ENCODE measurements at regions not wholly inside any gene's neighbourhood (a gene's known extent, or its start where the extent isn't known, plus 50 kb on each side); places are given as distances from the start of the nearest gene placed in this dataset.

DNA sequence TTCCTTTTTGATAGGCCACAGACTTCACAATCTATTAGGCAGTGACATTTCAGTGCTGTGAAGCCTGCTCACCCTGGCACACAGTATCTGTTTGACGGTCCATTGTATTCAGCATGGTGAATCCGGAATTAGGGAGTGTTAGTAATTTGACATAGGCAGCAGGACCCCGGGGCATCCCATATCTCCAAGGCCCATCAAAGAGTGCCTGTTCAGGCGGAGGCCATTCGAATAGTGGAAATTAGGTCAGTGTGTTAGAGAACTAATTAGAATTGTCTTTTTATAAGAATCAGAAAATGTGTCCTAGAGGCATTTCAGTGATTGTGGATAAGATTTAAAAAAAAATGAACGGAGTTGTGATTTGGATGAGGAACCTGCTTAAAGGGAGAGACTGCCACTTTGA is 818.8 kb upstream of the SOX11 start:
- no peak overlapping the region for H2AFZ ChIP-seq (ENCODE audit: low read depth, low read length, severe bottlenecking)
- TF ChIP-seq, protein P1, sequence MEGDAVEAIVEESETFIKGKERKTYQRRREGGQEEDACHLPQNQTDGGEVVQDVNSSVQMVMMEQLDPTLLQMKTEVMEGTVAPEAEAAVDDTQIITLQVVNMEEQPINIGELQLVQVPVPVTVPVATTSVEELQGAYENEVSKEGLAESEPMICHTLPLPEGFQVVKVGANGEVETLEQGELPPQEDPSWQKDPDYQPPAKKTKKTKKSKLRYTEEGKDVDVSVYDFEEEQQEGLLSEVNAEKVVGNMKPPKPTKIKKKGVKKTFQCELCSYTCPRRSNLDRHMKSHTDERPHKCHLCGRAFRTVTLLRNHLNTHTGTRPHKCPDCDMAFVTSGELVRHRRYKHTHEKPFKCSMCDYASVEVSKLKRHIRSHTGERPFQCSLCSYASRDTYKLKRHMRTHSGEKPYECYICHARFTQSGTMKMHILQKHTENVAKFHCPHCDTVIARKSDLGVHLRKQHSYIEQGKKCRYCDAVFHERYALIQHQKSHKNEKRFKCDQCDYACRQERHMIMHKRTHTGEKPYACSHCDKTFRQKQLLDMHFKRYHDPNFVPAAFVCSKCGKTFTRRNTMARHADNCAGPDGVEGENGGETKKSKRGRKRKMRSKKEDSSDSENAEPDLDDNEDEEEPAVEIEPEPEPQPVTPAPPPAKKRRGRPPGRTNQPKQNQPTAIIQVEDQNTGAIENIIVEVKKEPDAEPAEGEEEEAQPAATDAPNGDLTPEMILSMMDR (IDR thresholded peaks at IDR 0.05; ENCODE audit: insufficient read depth, low read length, poor library complexity, severe bottlenecking), result no peak
- TF ChIP-seq EZH2phosphoT487 (conservative IDR thresholded peaks at IDR 0.05; ENCODE audit: low read length), result no peak
- H3K9me2 ChIP-seq (replicated peaks; ENCODE audit: insufficient read depth, low read length), result no peaks in the 10 kb centered on the region
- no peaks in the 10 kb centered on the region for H4K20me1 ChIP-seq (ENCODE audit: low read depth, low read length)
- no peak overlapping the region for H3K4me2 ChIP-seq (ENCODE audit: low read depth, low read length, poor library complexity, severe bottlenecking)
- H3K79me2 ChIP-seq (ENCODE audit: insufficient read depth, low read length), result no peaks in the 10 kb centered on the region
- H3K27ac ChIP-seq (ENCODE audit: low read depth, low read length), result no peak overlapping the region
- H3K9me3 ChIP-seq (ENCODE audit: insufficient read depth, low read length), result no peaks in the 10 kb centered on the region
- no peaks in the 10 kb centered on the region for H3K27me3 ChIP-seq (ENCODE audit: low read length)
- H3K36me3 ChIP-seq (ENCODE audit: low read length), result no peaks in the 10 kb centered on the region
- H3K9ac ChIP-seq (ENCODE audit: low read length), result no peak overlapping the region
- H3K4me3 ChIP-seq (ENCODE audit: insufficient read depth, low read length, poor library complexity, severe bottlenecking), result no peak overlapping the region
- no peaks in the 10 kb centered on the region for H3F3A ChIP-seq (ENCODE audit: insufficient read depth)

DNA sequence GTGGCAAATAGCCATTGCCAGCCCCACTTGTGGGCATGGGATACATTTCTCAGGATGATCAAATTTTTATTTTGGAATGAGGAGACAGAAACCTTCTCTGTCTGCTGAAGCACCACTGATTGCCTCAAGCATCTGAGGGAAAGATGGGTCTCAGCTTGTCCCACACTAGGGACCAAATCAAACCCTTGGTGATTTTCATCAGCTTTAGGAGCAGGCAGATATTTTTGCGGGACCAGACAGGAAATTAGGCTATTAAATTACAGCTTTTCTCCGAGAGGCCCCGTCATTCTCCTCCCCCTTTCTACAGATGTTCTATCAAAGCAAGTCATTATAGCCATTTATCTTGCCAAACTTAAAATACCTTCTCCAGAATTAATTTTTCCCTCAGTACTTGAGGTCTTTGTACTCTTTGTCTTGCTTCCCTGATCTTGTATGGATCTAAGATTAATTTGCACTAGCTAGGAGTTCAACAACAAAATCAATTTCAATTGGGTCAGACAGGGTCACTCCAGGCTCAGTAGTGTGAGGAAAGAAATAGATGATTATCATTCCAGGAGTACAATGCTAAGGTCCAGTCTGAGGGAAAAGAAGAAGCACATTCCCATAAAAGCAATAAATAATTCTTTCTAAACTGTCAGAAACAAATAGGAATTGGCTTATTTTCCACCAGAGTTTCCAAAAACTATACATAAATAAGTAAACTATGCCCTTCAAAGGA is 818.1 kb upstream of the SOX11 start:
- TF ChIP-seq, protein P1 (IDR thresholded peaks at IDR 0.05; ENCODE audit: insufficient read depth, low read length, poor library complexity, severe bottlenecking), result no peak
- no peak for TF ChIP-seq EZH2phosphoT487 (conservative IDR thresholded peaks at IDR 0.05; ENCODE audit: low read length)
- H3K9ac ChIP-seq (ENCODE audit: low read length), result no peak overlapping the region
- no peaks in the 10 kb centered on the region for H3K36me3 ChIP-seq (ENCODE audit: low read length)
- no peaks in the 10 kb centered on the region for H4K20me1 ChIP-seq (ENCODE audit: low read depth, low read length)
- H3K79me2 ChIP-seq (ENCODE audit: insufficient read depth, low read length), result no peaks in the 10 kb centered on the region
- H3F3A ChIP-seq (ENCODE audit: insufficient read depth), result no peaks in the 10 kb centered on the region
- no peak overlapping the region for H3K27ac ChIP-seq (ENCODE audit: low read depth, low read length)
- no peak overlapping the region for H2AFZ ChIP-seq (ENCODE audit: low read depth, low read length, severe bottlenecking)
- no peak overlapping the region for H3K4me3 ChIP-seq (ENCODE audit: insufficient read depth, low read length, poor library complexity, severe bottlenecking)
- H3K4me2 ChIP-seq (ENCODE audit: low read depth, low read length, poor library complexity, severe bottlenecking), result no peak overlapping the region
- no peaks in the 10 kb centered on the region for H3K9me2 ChIP-seq (replicated peaks; ENCODE audit: insufficient read depth, low read length)
- H3K9me3 ChIP-seq (ENCODE audit: insufficient read depth, low read length), result no peaks in the 10 kb centered on the region
- H3K27me3 ChIP-seq (ENCODE audit: low read length), result no peaks in the 10 kb centered on the region

DNA sequence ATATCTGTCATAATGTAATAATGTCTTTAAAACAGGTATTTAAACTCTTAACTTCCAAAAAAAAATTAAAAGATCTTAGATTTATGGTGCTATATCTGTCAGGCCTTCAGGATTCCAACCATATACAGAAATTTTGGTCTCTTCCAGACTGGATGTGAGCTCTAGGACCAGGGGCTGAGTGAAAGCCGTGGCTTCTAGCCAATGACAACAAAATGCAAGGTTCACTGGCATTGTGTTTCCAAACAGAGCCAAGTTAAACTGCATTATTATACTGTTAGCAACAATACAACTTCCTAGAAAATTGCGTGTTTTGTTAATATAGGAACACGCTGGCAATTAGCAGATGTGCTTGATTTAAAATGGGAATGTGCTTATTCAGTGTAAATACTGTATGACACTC is 809.8 kb upstream of the SOX11 start:
- Histone ChIP-seq H3K9me2 (replicated peaks; ENCODE audit: insufficient read depth, low read length) (no peaks in the 10 kb centered on the region), H3K4me2 (ENCODE audit: low read depth, low read length, poor library complexity, severe bottlenecking) (no peak overlapping the region), H3K9ac (ENCODE audit: low read length) (no peak overlapping the region), H2AFZ (ENCODE audit: low read depth, low read length, severe bottlenecking) (no peak overlapping the region), H3K36me3 (ENCODE audit: low read length) (no peaks in the 10 kb centered on the region), H3K9me3 (ENCODE audit: insufficient read depth, low read length) (no peaks in the 10 kb centered on the region), H3K4me3 (ENCODE audit: insufficient read depth, low read length, poor library complexity, severe bottlenecking) (no peak overlapping the region), H3K27me3 (ENCODE audit: low read length) (no peaks in the 10 kb centered on the region), H3K27ac (ENCODE audit: low read depth, low read length) (no peak overlapping the region), H4K20me1 (ENCODE audit: low read depth, low read length) (no peaks in the 10 kb centered on the region), H3F3A (ENCODE audit: insufficient read depth) (no peaks in the 10 kb centered on the region), H3K79me2 (ENCODE audit: insufficient read depth, low read length) (no peaks in the 10 kb centered on the region)
- TF ChIP-seq, protein P1 (IDR thresholded peaks at IDR 0.05; ENCODE audit: insufficient read depth, low read length, poor library complexity, severe bottlenecking), result no peak
- TF ChIP-seq EZH2phosphoT487 (conservative IDR thresholded peaks at IDR 0.05; ENCODE audit: low read length), result no peak
